PFSK-1 (cell line): ENCODE measurements at regions not wholly inside any gene's neighbourhood (a gene's known extent, or its start where the extent isn't known, plus 50 kb on each side); places are given as distances from the start of the nearest gene placed in this dataset.

ENCODE experiments used
- FOXP2 ChIP-seq: optimal IDR thresholded peaks from 2 replicates; pipeline ENCODE3; 2011; ENCODE audit warnings: borderline replicate concordance, control low read depth, inconsistent platforms; ENCODE audit not compliant: insufficient read depth; ENCODE audit errors: extremely low read length, extremely low read depth
- POLR2AphosphoS5 ChIP-seq: IDR thresholded peaks from 2 replicates; pipeline ENCODE4 v1.6.1; 2012; ENCODE audit warnings: low read depth, mild to moderate bottlenecking, control low read depth, low read length, moderate library complexity
- SIN3A ChIP-seq: IDR thresholded peaks from 2 replicates; pipeline ENCODE4 v1.6.1; 2012; ENCODE audit warnings: mild to moderate bottlenecking, low read length, moderate library complexity, borderline replicate concordance; ENCODE audit not compliant: insufficient read depth
- TAF1 ChIP-seq: IDR thresholded peaks from 2 replicates; pipeline ENCODE4 v1.6.1; 2012; ENCODE audit warnings: low read length, control low read depth, borderline replicate concordance; ENCODE audit not compliant: insufficient read depth
- TF ChIP-seq, protein P1 (sequence below), 2 experiments: IDR thresholded peaks; 2 replicates each; pipeline versions ENCODE4 v1.6.1 to v1.8.0; 2011 to 2012; ENCODE audit warnings: low read depth in 2 of 2, low read length in 2 of 2, control low read depth in 1 of 2, inconsistent platforms in 1 of 2, mild to moderate bottlenecking in 1 of 2, moderate library complexity in 1 of 2; ENCODE audit not compliant: insufficient read depth in 1 of 2

DNA sequence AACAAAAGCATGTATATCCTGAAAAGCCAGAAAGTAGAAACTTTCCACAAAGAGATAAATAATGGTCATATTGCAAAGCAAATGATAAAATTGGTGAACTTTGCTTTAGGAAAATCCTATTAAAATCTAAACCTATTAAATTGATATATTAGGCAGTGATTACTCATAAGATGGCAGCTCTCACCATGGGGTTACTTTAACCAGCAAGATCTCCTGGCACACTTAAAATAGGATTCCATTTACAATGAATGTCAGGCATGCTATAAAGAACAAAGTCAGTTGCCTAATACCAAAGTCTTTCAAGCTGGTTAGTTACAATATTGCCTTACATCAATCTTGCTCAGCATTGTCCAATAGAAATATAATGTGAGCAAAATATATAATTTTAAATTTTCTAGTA lies 816.2 kb downstream of the BCL11A start:
- no peak for TF ChIP-seq FOXP2
- TF ChIP-seq, protein P1, sequence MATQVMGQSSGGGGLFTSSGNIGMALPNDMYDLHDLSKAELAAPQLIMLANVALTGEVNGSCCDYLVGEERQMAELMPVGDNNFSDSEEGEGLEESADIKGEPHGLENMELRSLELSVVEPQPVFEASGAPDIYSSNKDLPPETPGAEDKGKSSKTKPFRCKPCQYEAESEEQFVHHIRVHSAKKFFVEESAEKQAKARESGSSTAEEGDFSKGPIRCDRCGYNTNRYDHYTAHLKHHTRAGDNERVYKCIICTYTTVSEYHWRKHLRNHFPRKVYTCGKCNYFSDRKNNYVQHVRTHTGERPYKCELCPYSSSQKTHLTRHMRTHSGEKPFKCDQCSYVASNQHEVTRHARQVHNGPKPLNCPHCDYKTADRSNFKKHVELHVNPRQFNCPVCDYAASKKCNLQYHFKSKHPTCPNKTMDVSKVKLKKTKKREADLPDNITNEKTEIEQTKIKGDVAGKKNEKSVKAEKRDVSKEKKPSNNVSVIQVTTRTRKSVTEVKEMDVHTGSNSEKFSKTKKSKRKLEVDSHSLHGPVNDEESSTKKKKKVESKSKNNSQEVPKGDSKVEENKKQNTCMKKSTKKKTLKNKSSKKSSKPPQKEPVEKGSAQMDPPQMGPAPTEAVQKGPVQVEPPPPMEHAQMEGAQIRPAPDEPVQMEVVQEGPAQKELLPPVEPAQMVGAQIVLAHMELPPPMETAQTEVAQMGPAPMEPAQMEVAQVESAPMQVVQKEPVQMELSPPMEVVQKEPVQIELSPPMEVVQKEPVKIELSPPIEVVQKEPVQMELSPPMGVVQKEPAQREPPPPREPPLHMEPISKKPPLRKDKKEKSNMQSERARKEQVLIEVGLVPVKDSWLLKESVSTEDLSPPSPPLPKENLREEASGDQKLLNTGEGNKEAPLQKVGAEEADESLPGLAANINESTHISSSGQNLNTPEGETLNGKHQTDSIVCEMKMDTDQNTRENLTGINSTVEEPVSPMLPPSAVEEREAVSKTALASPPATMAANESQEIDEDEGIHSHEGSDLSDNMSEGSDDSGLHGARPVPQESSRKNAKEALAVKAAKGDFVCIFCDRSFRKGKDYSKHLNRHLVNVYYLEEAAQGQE (IDR thresholded peaks at IDR 0.05; ENCODE audit: insufficient read depth in 1 of 2, low read depth in 2 of 2, low read length in 2 of 2), result no peak
- TF ChIP-seq POLR2AphosphoS5, result no peak
- no peak for TF ChIP-seq SIN3A
- no peak for TF ChIP-seq TAF1

DNA sequence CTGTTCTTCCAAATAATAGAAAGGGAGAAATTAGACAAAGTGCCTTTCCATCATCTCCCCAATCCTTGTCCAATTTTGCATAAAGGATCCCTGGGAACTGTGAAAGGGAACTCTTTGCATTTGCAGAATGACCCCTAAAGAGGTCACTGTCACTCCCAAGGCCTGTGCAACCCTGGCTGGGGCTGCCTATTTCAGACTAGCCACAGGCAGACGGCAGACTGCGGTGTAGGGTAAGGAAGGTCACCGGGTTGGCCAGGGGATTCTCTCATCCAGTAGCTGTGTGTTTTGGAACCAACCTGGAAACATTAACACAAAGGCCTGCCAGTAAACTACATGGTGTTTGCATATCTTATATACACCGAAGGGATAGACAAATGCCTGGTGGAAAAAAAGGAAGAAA lies 818.7 kb downstream of the BCL11A start:
- TF ChIP-seq POLR2AphosphoS5 (no peak), TAF1 (no peak)
- TF ChIP-seq, protein P1 (IDR thresholded peaks at IDR 0.05; ENCODE audit: insufficient read depth in 1 of 2, low read depth in 2 of 2, low read length in 2 of 2), result no peak

DNA sequence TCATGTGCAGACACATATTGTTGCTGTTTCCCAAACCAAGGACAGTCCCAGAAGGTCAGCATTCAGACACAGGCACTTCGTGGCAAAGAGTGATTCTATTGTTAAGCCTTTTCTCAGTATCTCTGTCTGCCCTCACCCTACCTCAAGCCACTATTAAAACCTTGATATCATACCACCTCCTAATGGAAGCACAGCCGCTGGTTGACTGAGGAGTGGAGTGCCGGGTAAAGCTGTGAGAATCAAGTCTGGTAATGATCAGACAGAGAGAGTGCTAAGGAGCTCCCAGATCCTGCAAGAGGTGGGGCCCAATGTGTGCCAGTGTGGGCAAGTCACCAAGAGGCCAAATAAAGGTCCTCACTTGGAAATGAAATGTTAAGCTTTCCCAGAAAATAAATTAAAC lies 819.5 kb downstream of the BCL11A start:
- TF ChIP-seq TAF1 (no peak), SIN3A (no peak), POLR2AphosphoS5 (no peak), FOXP2 (no peak)

DNA sequence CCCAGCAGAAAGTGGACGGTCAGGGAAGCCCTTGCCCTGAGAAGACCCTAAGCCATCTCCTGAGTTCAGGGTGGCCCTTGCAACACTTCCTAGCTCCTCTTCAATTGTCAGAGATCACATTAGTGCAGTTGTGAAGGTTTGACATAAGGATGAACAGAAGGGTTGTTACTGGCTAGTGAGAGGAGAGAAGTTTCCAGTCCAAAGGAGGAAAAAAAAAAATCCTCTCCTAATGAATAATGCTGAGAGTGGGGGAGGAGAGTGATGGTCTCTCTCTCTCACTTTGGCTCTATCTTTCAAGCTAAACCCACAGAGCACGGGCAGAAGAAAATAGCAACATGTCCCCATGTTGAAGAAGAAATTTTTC lies 819.9 kb downstream of the BCL11A start:
- TF ChIP-seq, protein P1 (IDR thresholded peaks at IDR 0.05; ENCODE audit: insufficient read depth in 1 of 2, low read depth in 2 of 2, low read length in 2 of 2), result no peak
- TF ChIP-seq POLR2AphosphoS5, result no peak
- TF ChIP-seq SIN3A, result no peak
- no peak for TF ChIP-seq TAF1
- TF ChIP-seq FOXP2, result no peak

DNA sequence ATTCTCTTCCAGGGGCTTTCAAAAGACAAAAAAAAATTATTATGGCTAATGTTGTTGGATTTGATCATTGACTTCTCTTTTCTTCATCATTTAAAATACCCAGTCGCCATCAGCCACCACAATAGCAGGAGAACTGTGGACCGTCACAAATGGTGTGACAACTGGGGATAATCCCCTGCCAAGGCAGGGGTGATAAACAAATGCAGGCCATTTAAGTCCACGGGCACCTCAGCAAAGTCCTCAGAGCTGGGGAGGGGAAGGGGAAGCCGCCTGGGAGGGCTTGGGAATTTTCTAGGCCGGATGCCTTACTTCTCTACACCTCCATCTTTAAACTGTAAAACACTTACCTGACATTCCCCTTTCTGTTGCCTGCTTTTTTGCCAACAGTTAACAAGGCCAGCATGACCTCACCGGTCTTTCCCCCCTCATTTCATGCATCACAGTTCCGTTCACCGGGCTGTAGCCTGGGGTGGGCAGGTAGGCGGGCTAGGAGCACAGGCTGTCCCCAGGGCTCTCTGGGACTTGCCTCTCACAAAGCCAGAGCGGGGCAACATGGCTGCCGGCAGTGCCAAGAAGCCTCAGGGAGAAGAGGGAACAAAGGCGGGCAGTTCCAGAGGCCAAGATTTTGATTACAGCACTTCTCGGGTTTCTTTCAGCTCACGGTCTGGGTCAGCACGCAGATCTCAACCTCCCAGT lies 820.4 kb downstream of the BCL11A start:
- TF ChIP-seq FOXP2, result no peak
- TF ChIP-seq, protein P1 (IDR thresholded peaks at IDR 0.05; ENCODE audit: insufficient read depth in 1 of 2, low read depth in 2 of 2, low read length in 2 of 2), result no peak
- no peak for TF ChIP-seq POLR2AphosphoS5
- no peak for TF ChIP-seq TAF1
- TF ChIP-seq SIN3A, result no peak
